H9 (cell line): ENCODE measurements at regions not wholly inside any gene's neighbourhood (a gene's known extent, or its start where the extent isn't known, plus 50 kb on each side); places are given as distances from the start of the nearest gene placed in this dataset.
A peak's percentile ranks its signal among the peaks of the same experiment; 100 is the strongest.

Experiments used
- DNase-seq: peaks from one replicate; pipeline ENCODE4 v3.0.0-alpha.2; 2017
- H2AFZ ChIP-seq: one replicate; pipeline ENCODE4 v1.6.1; 2013; ENCODE audit warnings: mild to moderate bottlenecking, low read length, control low read depth, moderate library complexity
- H2AK5ac ChIP-seq: 2 replicates; pipeline ENCODE4 v1.6.1; 2013; ENCODE audit warnings: low read length, control low read depth, mixed read lengths; ENCODE audit not compliant: insufficient read length
- H2BK120ac ChIP-seq: one replicate; pipeline ENCODE4 v1.6.1; 2013; ENCODE audit warnings: low read depth, mild to moderate bottlenecking, low read length, control low read depth, inconsistent platforms; ENCODE audit not compliant: poor library complexity, severe bottlenecking
- H2BK12ac ChIP-seq: 2 replicates; pipeline ENCODE4 v1.6.1; 2013; ENCODE audit warnings: low read length, control low read depth, mixed read lengths, low read depth; ENCODE audit not compliant: insufficient read length
- H2BK15ac ChIP-seq: 2 replicates; pipeline ENCODE4 v1.6.1; 2013; ENCODE audit warnings: low read depth, low read length, control low read depth
- H2BK20ac ChIP-seq: one replicate; pipeline ENCODE4 v1.6.1; 2013; ENCODE audit warnings: low read depth, mild to moderate bottlenecking, low read length, control low read depth, inconsistent platforms; ENCODE audit not compliant: poor library complexity, severe bottlenecking
- H2BK5ac ChIP-seq: 2 replicates; pipeline ENCODE4 v1.6.1; 2013; ENCODE audit warnings: low read length, control low read depth, mixed read lengths; ENCODE audit not compliant: insufficient read length
- H3K14ac ChIP-seq: 2 replicates; pipeline ENCODE4 v1.6.1; 2013; ENCODE audit warnings: low read length, control low read depth; ENCODE audit not compliant: insufficient read depth
- H3K18ac ChIP-seq: 2 replicates; pipeline ENCODE4 v1.6.1; 2013; ENCODE audit warnings: low read depth, mild to moderate bottlenecking, mixed read lengths, low read length, control low read depth; ENCODE audit not compliant: insufficient read length
- H3K23ac ChIP-seq: 2 replicates; pipeline ENCODE4 v1.6.1; 2013; ENCODE audit warnings: low read length, control low read depth, mixed read lengths, low read depth; ENCODE audit not compliant: insufficient read length
- H3K23me2 ChIP-seq: 2 replicates; pipeline ENCODE4 v1.6.1; 2013; ENCODE audit warnings: low read depth, mild to moderate bottlenecking, mixed read lengths, low read length, control low read depth; ENCODE audit not compliant: insufficient read length, poor library complexity, severe bottlenecking
- H3K27ac ChIP-seq: 2 replicates; pipeline ENCODE4 v1.5.1; 2013; ENCODE audit warnings: low read length, control low read depth, mixed read lengths, low read depth; ENCODE audit not compliant: insufficient read length
- H3K27me3 ChIP-seq: 2 replicates; pipeline ENCODE4 v1.6.1; 2013; ENCODE audit warnings: low read length, control low read depth, inconsistent platforms; ENCODE audit not compliant: insufficient read depth
- H3K4ac ChIP-seq: 2 replicates; pipeline ENCODE4 v1.6.1; 2013; ENCODE audit warnings: low read depth, mild to moderate bottlenecking, control low read depth, inconsistent platforms, low read length, moderate library complexity
- H3K4me1 ChIP-seq: 2 replicates; pipeline ENCODE4 v1.6.1; 2013; ENCODE audit warnings: low read length, control low read depth, inconsistent platforms; ENCODE audit not compliant: insufficient read depth
- H3K4me2 ChIP-seq: 2 replicates; pipeline ENCODE4 v1.6.1; 2013; ENCODE audit warnings: low read length, control low read depth, mixed read lengths; ENCODE audit not compliant: insufficient read length, insufficient read depth
- H3K56ac ChIP-seq: 2 replicates; pipeline ENCODE4 v1.6.1; 2013; ENCODE audit warnings: low read depth, mild to moderate bottlenecking, mixed read lengths, low read length, control low read depth; ENCODE audit not compliant: insufficient read length
- H3K79me1 ChIP-seq: 2 replicates; pipeline ENCODE4 v1.6.1; 2013; ENCODE audit warnings: low read depth, mild to moderate bottlenecking, moderate library complexity, low read length, control low read depth, inconsistent platforms; ENCODE audit not compliant: insufficient read depth, poor library complexity, severe bottlenecking
- H3K79me2 ChIP-seq: 2 replicates; pipeline ENCODE4 v1.6.1; 2013; ENCODE audit warnings: low read length, control low read depth, inconsistent platforms; ENCODE audit not compliant: insufficient read depth
- H3K9ac ChIP-seq: 2 replicates; pipeline ENCODE4 v1.6.1; 2013; ENCODE audit warnings: low read length, control low read depth, mixed read lengths; ENCODE audit not compliant: insufficient read length; ENCODE audit errors: extremely low read depth
- H3K9me3 ChIP-seq: one replicate; pipeline ENCODE4 v1.6.1; 2013; ENCODE audit warnings: low read depth, low read length, inconsistent platforms; ENCODE audit not compliant: control insufficient read depth
- H3T11ph ChIP-seq: one replicate; pipeline ENCODE4 v1.6.1; 2013; ENCODE audit warnings: mild to moderate bottlenecking, low read length, control low read depth, inconsistent platforms
- H4K20me1 ChIP-seq: one replicate; pipeline ENCODE4 v1.6.1; 2013; ENCODE audit not compliant: control insufficient read depth, insufficient read length, insufficient read depth
- H4K5ac ChIP-seq: 2 replicates; pipeline ENCODE4 v1.6.1; 2013; ENCODE audit warnings: low read depth, mild to moderate bottlenecking, mixed read lengths, low read length, control low read depth; ENCODE audit not compliant: insufficient read length
- H4K8ac ChIP-seq: replicated peaks from 2 replicates; pipeline ENCODE4 v1.6.1; 2013; ENCODE audit warnings: low read length, control low read depth, mixed read lengths, low read depth; ENCODE audit not compliant: insufficient read length
- H4K91ac ChIP-seq: 2 replicates; pipeline ENCODE4 v1.6.1; 2013; ENCODE audit warnings: low read depth, mild to moderate bottlenecking, moderate library complexity, mixed read lengths, low read length, control low read depth; ENCODE audit not compliant: insufficient read length
- H3K27ac Mint-ChIP-seq, 3 experiments: 2 replicates in 2 of 3; 3 replicates in 1 of 3; pipeline ENCODE4 v1.8.0; 2020 to 2021; ENCODE audit warnings: mixed read lengths in 3 of 3, mild to moderate bottlenecking in 1 of 3, moderate library complexity in 1 of 3
- H3K27me3 Mint-ChIP-seq: 2 replicates; pipeline ENCODE4 v1.8.0; 2021; ENCODE audit warnings: low read depth, mild to moderate bottlenecking, moderate library complexity, mixed read lengths
- H3K36me3 Mint-ChIP-seq, 3 experiments: 2 replicates in 2 of 3; 3 replicates in 1 of 3; pipeline ENCODE4 v1.8.0; 2020 to 2021; ENCODE audit warnings: low read depth in 3 of 3, mixed read lengths in 3 of 3; ENCODE audit not compliant: insufficient read depth in 1 of 3
- H3K4me1 Mint-ChIP-seq, 2 experiments: 2 replicates each; pipeline ENCODE4 v1.8.0; 2020; ENCODE audit warnings: mixed read lengths in 2 of 2
- H3K4me3 Mint-ChIP-seq, 2 experiments: 2 replicates in 1 of 2; 3 replicates in 1 of 2; pipeline ENCODE4 v1.8.0; 2020 to 2021; ENCODE audit warnings: mild to moderate bottlenecking in 2 of 2, mixed read lengths in 2 of 2, moderate library complexity in 1 of 2
- H3K9me3 Mint-ChIP-seq, 2 experiments: 2 replicates in 1 of 2; 3 replicates in 1 of 2; pipeline ENCODE4 v1.8.0; 2020; ENCODE audit warnings: mild to moderate bottlenecking in 2 of 2, mixed read lengths in 2 of 2, moderate library complexity in 1 of 2
- WGBS: extraction: QIAGEN DNeasy Blood & Tissue Kit; methylation state at CpG from one replicate; pipeline ENCODE4 v1.1.7; 2013; ENCODE audit warnings: missing lambda C conversion rate, low lambda C conversion rate, mixed read lengths; ENCODE audit not compliant: insufficient read length; ENCODE audit errors: extremely low coverage; 5-methylcytosine and 5-hydroxymethylcytosine counted together
- TF ChIP-seq, protein P1 (sequence below): fragments of 200-600 bp; sonication (generic); conservative IDR thresholded peaks from 3 replicates; pipeline ENCODE4 v1.8.0; 2021; ENCODE audit warnings: antibody characterized with exemption, mild to moderate bottlenecking

DNA sequence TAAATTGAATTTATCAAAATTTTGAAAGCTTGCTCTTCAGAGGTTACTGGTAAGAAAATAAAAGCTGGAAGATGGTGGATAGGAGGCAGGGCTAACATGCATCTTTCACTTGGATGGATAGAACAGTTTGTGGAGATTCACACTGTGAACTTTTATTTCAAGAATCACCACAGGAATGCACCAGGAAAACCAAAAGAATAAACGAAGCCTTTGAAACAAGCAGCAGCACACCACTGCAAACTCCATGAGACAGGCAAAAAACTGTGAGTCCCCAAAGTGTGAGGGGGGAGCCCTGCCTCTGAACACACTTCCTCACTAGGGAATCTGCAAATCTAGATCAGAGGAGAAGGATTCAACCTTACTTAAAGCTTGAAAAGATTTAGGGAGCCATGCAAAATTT lies 122.2 kb downstream of the RTP4 start:
- no peak overlapping the region for H4K8ac ChIP-seq
- no peaks in the 10 kb centered on the region for H3K23me2 ChIP-seq
- no peak overlapping the region for H2BK120ac ChIP-seq
- H3T11ph ChIP-seq: no peak overlapping the region
- no peak overlapping the region for H2BK15ac ChIP-seq
- no peak overlapping the region for H3K9ac ChIP-seq
- WGBS: no CpG with 5 or more reads among the region's 1 CpG
- H2AFZ ChIP-seq: no peak overlapping the region
- no peak overlapping the region for H2BK5ac ChIP-seq
- H3K56ac ChIP-seq: no peak overlapping the region
- H2BK20ac ChIP-seq: no peak overlapping the region
- peaks cover 6 to 10% of the 10 kb centered on the region in 2 experiments; a peak in 3 of 4 replicates for H3K4me1 Mint-ChIP-seq
- no peaks in the 10 kb centered on the region for H3K9me3 ChIP-seq
- no peak overlapping the region for H3K4me3 Mint-ChIP-seq
- no peak overlapping the region for H3K14ac ChIP-seq
- peak overlapping the region in 1 of 3 experiments; percentile 76; a peak in 1 of 7 replicates for H3K27ac Mint-ChIP-seq
- peaks cover 63 to 65% of the 10 kb centered on the region in 2 experiments for H3K9me3 Mint-ChIP-seq
- no peak overlapping the region for H3K23ac ChIP-seq
- H2AK5ac ChIP-seq: no peak overlapping the region
- no peaks in the 10 kb centered on the region for H3K4me1 ChIP-seq
- H4K20me1 ChIP-seq: no peaks in the 10 kb centered on the region
- no peak overlapping the region for H3K27ac ChIP-seq
- H3K79me1 ChIP-seq: no peaks in the 10 kb centered on the region
- H3K4ac ChIP-seq: no peak overlapping the region
- no peak for DNase-seq
- H3K79me2 ChIP-seq: no peaks in the 10 kb centered on the region
- H3K27me3 ChIP-seq: no peaks in the 10 kb centered on the region
- peaks cover 16 to 72% (median 25%) of the 10 kb centered on the region in 3 experiments for H3K36me3 Mint-ChIP-seq
- no peaks in the 10 kb centered on the region for H3K27me3 Mint-ChIP-seq
- no peak overlapping the region for H3K4me2 ChIP-seq
- no peak overlapping the region for H4K5ac ChIP-seq
- H2BK12ac ChIP-seq: no peak overlapping the region
- no peak overlapping the region for H4K91ac ChIP-seq
- H3K18ac ChIP-seq: no peak overlapping the region
- TF ChIP-seq, protein P1, sequence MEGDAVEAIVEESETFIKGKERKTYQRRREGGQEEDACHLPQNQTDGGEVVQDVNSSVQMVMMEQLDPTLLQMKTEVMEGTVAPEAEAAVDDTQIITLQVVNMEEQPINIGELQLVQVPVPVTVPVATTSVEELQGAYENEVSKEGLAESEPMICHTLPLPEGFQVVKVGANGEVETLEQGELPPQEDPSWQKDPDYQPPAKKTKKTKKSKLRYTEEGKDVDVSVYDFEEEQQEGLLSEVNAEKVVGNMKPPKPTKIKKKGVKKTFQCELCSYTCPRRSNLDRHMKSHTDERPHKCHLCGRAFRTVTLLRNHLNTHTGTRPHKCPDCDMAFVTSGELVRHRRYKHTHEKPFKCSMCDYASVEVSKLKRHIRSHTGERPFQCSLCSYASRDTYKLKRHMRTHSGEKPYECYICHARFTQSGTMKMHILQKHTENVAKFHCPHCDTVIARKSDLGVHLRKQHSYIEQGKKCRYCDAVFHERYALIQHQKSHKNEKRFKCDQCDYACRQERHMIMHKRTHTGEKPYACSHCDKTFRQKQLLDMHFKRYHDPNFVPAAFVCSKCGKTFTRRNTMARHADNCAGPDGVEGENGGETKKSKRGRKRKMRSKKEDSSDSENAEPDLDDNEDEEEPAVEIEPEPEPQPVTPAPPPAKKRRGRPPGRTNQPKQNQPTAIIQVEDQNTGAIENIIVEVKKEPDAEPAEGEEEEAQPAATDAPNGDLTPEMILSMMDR: no peak
